SW480 (cell line): ENCODE measurements at regions not wholly inside any gene's neighbourhood (a gene's known extent, or its start where the extent isn't known, plus 50 kb on each side); places are given as distances from the start of the nearest gene placed in this dataset.
"Not testable (repeated sequence)": the region's sequence is repeated elsewhere in the genome, so short reads cannot be mapped to it uniquely, and the experiment has no call there.

ENCODE experiments used
- DNase-seq: peaks from one replicate; pipeline ENCODE4 v3.0.0-alpha.2; 2016; ENCODE audit warnings: low spot score

DNA sequence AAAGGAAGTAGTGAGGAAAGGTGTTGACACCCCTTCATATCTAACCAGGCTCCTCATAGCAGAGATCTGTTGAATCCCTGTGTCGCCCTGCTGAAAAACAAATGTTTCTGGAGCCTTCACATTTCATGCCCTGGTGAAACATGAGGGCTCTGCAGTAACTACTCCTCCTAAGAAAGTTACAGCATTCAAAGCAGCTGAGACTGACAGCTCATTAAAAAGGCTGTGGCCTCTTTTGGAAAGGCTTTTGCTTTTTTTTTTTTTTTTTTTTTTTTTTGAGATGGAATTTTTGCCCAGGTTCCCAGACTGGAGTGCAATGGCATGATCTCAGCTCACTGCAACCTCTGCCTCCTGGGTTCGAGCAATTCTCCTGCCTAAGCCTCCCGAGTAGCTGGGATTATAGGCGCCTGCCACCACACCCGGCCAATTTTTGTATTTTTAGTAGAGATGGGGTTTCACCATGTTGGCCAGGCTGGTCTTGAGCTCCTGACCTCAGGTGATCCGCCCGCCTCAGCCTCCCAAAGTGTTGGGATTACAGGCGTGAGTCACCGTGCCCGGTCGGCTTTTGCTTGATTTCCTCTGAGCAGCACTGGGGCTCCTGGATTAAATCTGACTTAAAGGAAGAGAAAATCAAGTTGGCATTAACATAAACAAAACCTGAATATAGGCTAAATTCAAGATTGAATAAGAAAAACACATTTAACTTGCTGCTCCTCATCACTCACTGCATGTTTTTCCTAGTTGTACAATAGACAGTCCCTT lies 112.9 kb downstream of the PCSK1 start:
- not testable (repeated sequence) for DNase-seq

DNA sequence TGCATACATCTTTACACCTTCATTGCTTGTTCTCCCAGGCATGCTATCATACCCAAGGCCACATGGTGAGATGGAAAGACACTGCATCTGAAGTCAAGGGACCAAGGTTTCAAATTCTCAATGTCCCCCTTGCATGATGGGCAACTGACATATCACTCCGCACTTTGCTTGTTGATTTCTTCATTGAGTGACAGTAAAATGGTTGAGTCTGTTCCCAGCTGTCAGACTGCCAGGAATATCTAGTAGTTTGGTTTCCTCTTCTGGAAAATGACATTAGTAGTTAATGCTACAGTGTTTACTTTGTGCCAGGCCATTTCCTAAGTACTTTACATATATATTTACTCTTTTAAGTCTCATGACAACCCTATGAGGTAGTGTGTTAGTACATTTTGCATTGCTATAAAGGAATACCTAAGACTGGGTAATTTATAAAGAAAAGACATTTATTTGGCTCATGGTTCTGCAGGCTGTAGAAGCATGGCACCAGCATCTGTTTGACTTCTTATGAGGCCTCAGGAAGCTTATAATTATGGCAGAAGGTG lies 114.4 kb downstream of the PCSK1 start:
- no peak for DNase-seq

DNA sequence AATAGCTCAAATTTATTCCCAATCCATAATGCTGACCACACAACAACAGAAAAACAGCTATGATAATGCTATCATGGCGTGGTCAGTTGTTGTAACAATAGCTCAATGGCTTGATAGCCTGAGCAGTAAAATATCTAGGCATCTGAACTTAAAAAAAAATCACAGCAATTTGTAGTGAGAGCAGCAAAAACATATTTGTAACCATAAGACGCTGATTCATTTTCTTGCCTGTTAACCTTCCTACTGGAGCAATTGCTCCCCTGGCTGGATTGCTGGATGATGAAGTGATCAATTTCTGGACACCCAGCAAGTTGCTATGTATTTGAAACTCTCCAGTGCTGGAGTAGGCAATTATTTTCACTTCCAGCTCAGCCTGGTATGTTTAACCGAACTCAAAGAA lies 115.1 kb downstream of the PCSK1 start:
- DNase-seq = no peak

DNA sequence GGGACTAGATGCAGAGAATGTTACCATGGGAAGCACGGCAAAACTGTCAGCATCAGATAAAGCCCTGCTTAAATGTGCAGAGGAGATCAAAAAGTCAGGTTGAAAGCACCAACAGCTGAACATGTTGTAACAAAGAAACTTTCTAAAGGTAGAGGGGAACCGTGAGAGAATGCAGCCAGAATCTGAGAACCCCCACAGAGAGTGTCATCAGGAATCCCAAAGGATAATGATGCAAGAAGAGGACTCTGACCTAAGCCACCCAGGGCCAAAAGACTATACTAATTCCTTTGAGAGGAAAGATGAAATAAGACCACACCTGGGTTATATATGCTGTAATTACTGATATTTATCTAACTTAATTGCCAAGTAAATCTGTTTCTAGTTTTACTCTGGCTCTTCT lies 116.6 kb downstream of the PCSK1 start:
- DNase-seq = no peak

DNA sequence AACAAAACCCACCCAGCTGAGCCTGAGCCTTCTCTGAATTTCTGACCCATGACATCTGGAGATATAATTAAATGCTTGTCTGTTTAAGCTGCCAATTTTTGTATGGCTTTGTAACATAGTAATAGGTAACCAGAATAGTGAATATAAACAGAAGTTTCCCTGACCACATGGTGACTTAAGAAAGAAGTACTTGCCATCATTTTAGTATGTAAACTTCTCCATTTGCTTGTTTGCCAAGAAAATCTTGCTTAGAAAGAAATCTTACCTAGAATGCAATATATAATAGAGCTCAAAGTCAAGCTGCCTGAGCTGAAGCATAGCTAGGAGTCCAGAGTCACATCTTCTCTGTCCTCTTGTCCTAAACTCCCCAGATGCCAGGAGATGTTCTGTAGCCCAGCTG lies 117.0 kb downstream of the PCSK1 start:
- DNase-seq = no peak

DNA sequence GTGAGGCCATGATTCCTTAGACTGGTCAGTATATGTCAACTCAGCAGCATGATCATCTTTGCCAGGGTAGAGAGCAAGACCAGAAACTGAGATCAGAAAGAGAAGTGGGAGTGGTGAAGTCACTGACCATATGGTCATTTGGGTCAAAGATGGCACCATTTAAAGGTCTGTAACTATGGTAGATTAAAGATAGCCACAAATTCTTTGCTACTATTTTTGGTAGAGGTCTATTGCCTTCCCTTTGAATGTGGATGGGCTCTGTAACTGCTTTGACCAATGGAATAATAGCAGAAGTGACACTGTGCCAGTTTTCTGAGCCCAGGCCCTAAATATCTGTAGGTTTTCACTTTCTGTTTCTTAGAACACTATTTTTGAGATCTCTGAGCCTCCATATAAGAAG lies 117.6 kb downstream of the PCSK1 start:
- no peak for DNase-seq

DNA sequence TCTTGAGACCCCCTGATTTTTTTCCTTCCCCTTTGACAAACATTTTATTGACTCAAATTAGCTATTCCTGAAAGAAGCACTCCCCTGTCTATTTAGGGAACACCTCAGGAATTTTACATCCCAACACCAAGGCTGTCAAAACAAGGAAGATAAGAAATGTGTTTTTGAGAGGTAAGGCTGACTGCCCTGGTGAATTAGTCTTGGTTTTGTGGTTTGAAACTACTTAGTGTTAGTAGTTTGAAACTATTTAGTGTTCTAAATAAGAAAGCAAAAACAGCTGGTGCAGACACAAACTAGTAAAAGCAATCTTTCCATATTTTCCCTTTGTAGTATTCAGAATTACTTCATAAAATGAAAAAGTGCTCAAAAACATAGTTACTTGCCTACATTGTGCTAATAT lies 120.7 kb downstream of the PCSK1 start:
- DNase-seq = no peak

DNA sequence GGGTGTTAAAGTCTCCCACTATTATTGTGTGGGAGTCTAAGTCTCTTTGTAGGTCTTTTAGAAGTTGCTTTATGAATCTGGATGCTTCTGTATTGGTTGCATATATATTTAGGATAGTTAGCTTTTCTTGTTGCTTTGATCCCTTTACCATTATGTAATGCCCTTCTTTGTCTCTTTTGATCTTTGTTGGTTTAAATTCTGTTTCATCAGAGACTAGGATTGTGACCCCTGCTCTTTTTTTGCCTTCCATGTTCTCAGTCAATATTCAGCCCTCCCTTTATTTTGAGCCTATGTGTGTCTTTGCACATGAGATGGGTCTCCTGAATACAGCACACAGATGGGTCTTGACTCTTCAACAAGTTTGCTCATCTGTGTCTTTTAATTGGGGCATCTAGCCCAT lies 126.0 kb downstream of the PCSK1 start:
- DNase-seq = not testable (repeated sequence)

DNA sequence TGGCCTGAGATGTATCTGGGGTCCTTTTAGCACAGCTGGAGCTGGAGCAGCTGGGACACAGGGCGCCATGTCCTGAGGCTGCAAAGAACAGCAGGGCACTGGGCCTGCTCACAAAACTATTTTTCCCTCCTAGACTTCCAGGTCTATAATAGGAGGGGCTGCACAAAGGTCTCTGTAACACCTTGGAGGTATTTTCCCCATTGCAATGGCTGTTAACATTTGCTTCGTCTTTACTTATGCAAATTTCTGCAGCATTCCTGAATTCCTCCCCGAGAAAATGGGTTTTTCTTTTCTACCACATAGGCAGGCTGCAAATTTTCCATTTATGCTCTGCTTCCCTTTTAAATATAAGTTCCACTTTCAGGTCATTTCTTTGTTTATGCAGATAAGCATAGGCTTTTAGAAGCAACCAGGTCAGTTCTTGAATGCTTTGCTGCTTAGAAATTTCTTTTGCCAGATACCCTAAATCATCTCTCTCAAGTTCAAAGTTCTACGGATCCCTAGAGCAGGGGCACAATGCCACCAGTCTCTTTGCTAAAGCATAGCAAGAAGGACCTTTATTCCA lies 130.8 kb downstream of the PCSK1 start:
- DNase-seq = no peak

DNA sequence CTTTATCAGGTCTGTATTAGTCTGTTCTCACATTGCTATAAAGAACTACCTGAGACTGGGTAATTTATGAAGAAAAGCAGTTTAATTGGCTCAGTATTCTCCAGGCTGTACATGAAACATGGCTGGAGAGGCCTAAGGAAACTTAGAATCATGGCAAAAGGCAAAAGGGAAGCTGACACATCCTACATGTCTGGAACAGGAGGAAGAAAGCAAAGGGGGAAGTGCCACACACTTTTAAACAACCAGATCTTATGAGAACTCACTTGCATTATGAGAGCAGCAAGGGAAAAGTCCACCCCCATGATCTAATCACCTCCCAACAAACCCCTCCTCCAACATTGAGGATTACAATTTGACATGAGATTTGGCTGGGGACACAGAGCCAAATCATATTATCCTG lies 132.1 kb downstream of the PCSK1 start:
- DNase-seq = no peak

DNA sequence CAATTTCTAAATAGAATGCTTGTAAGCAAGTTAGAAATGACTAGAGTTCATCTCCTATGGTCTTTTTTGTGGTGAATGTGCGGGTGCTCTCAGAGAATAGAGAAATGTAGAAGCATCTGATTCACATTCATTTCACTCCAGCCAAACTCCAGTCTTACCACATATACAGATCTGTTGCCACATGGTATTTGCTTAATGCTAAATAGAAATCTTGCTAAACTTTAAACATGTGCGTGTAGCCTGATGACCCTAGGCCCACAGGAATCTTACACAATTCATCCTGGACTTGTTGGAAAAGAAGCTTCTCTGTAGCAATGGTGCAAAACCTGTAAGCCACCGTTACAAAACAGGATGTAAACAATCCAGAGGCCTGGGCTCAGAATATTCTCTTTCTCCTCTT lies 135.2 kb downstream of the PCSK1 start:
- DNase-seq = no peak

DNA sequence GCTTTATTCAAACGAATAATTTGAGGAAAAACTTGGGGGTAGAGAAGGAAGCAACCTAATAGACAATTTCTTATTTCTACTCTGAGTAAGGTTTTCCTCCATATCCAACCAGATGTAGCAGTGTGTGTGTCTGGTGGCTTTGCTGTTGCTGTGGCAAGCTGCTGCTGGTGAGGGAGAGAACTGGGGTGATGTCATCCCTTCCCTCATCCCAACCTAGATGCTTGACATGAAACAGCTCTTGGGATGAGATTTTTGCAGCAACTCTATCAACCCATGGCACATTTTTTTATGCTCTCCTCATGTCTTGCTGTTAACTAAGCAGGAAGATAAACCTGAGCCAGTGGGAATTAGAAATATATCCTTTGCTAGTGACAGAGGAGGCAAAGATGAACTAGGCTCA lies 135.8 kb downstream of the PCSK1 start:
- DNase-seq = no peak

DNA sequence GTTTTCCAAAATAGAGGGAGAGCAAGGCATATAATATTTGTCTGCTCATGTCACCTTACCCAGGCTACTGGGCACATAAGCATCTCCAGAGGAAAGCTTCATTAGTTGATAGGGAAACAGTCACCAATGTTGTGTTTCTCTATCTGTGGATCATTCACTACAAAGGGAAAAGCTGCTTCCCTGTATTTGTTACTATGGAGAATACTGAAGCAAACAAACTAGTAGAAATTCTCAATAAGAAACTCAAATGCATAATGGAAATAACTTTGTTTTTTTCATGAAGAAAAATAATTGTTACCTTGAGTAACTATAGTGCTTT lies 138.2 kb downstream of the PCSK1 start:
- DNase-seq = no peak

DNA sequence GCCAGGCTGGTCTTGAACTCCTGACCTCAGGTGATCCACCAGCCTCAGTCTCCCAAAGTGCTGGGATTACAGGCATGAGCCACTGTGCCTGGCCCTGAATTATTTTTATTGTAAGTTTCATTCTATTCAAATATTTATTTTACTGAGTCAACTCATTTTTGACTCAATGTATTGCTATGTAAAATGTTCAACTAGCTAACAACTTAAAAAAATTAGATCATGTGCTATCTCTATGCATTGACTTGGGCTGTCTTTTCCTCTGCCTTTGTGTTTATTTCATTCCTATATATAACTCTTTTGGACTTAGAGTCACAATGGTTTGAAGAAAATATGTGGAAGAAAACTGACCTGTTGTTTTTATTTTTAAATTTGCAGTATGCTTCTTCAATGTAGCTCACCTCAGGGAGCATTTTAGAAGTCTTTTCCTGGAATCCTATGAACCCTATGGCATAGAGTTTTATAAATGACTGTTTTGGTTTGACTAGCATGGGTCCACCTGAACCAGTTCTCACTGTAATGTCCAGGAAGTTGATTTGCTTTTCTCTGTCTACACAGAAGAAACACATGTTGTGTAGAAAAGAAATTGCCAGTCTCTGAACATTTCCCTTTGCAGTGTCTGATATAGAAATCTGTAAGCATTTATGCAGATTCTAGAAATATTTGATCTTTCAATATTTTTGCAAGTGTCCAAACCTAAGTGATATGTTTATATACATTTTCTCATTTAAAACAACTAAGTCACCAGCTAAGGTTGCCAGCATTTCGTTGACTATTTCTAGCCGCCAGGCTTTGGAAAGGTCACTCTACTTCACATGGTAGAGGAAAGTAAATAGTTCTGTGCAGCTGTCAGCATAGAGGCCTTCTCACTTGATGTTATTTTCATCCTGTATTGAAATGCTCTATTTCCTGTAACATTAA lies 138.8 kb downstream of the PCSK1 start:
- DNase-seq = no peak

DNA sequence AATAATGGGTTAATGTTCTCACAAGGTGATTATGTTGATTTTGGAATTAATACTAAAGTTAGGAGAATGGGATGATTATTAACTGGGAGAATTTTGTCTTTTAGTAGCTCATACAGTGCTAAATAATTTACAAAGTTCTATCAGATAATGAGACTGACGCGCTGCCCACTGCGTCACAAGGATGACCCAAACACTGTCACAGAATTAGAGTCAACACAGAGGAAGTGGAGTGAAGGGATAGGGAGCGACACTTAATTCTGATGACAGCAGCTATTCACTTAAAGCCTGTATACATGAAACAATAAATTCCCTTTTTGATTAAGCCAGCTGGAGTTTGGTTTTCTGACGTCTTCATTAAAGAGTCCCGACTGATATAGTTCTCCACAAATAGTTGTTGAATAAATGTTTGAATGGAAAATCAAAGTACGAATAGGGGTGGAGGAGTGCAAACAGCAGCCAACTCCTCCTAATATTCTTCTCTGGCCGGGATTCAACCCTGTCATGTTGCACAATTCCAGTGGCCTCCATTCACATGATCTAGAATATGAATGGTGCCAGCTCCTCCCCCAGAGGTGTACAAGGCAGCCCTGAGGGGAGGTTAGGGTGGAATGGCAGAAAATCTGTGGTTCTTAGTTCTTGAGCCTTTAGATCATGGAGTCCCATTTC lies 140.3 kb downstream of the PCSK1 start:
- no peak for DNase-seq

DNA sequence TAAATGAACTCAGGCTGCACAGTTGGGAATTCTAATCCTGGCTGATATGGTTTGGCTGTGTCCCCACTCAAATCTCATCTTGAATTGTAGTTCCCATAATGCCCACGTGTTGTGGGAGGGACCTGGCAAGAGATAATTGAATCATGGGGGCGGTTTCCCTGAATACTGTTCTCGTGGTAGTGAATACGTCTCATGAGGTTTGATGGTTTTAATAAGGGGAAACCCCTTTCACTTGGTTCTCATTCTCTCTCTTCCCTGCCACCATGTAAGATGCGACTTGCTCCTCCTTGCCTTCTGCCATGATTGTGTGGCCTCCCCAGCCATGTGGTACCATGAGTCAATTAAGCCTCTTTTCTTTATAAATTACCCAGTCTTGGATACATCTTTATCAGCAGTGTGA lies 143.8 kb downstream of the PCSK1 start:
- not testable (repeated sequence) for DNase-seq

DNA sequence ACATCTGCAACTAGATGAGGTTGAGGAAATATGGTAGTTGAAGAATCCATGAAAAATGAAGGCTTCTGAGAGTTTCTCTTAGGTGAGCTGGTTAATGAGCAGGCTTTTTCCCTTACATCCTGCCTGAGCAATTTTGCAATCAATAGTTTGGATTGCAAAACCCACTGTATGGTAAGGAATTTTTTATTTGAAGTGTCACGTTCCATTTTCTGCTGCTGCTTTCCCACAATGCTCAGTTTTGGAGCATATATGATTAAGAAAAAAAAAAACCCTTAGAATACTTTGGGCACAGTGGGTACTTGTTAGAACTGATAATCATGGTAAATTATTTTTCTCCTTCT lies 144.2 kb downstream of the PCSK1 start:
- DNase-seq = no peak

DNA sequence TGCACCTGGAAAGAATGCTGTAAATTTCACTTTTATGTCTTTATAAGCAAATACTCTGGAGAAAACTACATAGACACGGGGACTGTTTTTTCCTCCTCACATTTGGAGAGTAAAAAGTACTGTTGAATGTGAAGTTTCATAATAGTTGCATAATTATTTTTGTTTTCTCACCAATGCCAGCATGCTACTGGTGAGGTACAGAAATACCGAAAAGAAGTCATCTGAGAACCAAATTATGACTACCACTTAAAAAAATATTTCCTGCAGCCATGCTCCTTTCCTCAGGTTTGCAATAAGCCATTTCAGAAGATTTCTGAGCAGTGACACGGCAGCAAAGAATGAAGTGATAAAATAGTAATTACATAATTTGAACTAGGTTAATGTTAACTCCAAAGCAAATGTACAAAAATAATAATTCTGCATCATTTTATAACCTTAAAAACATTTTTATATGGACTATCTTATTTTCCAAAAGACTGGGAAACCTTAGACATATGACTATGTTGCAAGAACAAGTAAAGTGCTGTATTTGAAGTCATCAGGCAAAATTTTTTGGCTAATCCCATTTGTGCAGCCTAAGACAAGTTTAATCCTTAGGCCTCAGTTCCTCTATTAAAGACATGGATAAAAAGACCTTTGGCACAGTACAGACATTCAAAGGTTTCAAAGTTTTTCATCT lies 144.7 kb downstream of the PCSK1 start:
- no peak for DNase-seq

DNA sequence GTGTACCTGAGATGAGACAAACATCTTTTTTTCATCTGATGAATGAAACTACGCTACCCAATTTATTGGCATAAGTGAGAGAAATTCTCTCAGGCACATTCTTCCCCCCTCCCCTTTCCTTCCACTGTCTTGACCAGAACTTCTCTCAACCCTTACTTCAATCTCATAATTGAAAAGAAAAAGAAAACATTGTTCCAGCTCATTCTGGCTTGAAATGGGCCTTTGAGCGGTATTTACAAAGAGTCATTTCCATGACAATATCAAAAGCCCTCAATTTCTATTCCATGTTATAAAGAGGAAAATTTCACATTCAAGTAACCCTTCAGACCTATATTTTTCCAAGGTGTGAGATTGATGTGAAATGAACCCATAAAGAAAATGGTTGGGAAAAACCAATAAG lies 145.9 kb downstream of the PCSK1 start:
- DNase-seq = no peak

DNA sequence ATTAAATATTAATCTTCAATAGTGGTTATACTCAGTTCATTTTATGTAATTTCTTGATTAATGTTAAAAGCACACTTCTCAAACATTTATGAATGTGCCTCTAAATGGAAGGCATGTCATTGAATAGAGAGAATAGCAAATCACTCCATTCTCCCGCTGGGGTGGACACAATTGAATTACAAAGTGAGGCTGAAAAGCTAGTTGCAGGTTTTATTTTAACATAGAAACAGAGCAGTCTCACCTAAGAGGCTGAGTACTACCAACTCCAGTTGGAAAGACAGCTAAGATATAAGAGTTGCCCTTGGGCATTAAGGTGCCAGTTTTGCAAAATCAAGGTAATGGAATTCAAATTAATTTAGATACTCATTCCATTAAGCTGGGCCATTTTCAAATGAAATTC lies 147.2 kb downstream of the PCSK1 start:
- no peak for DNase-seq

DNA sequence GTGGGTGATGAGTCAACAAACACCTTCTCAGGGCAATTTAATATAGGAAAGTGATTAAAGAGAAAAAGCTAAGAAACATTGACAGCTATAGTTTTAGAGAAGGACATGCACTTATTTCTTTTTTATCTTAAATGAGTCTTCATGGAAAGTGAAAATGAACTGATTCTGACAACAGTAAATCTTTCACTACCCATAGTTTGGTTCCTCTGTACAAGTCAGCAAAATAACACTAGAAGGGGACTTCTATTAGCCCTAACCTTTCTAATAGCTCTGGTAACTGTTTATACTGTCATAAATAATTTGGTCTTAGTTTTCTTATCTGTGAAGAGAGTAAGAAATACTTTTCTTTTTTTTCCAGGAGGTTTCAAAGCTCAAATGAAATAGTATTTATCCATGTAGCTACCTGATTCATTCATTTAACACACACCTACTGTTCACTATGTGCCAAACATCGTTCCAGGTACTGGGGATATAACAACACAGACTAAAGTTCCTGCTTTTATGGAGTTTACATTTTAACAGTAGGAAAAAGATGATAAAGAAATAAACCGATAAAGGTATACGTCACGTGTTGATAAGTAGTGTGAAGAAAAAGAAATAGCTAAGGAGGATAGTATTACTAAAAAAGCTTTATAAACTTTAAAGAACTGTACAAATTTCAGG lies 148.2 kb downstream of the PCSK1 start:
- no peak for DNase-seq
